Activated CD8-positive, alpha-beta memory T cell treated with anti-CD3 and anti-CD28 coated beads, Interleukin-2, amount 50 U/mL, for 1 hour (primary cell): ENCODE measurements at regions not wholly inside any gene's neighbourhood (a gene's known extent, or its start where the extent isn't known, plus 50 kb on each side); places are given as distances from the start of the nearest gene placed in this dataset.

Experiments used
- DNase-seq: peaks from one replicate; pipeline ENCODE4 v3.0.0-alpha.2; 2020; ENCODE audit errors: extremely low read depth

DNA sequence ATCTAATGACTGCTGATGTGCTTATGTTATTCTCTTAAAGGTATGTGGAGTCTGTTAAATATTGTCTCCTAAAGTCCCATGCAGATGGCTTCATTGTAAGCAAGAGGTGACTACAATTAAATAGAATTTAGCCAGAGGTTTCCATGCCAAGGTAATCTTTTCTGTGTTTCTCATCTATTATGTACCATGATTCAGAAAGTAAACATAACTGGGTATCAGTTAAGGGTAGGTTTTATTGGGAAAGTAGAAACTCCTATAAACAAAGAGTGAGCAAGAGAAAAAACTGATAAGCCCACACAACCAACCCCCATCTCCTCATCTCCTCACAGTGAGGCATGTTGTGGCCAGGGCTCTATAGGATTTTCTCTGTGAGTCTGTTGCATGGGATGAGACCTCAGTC, 611.7 kb downstream of the SNAPC1 start:
- DNase-seq: no peak

DNA sequence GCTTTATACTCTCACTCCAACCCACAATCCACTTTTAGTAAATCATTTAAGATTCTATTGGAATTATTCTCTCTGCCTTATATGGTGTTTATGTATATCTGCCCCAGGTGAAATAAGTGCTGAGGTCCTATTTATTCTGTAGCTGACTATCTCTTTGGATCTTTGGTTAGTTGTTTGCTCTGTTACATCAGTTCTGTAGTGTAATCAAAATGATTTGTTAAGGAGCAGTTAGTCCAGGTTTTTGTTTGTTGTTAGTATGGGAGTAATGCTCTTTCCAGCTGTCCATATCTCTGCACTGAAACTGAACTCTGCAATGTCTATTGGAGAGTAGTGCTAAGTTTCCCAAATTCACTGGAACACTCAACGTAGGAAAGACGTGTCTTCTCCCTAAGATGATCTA, 615.8 kb downstream of the SNAPC1 start:
- no peak for DNase-seq

GRCh38 chr14:62381311-62382070, 619.3 kb downstream of the SNAPC1 start:
- no peak for DNase-seq

GRCh38 chr14:62409169-62409568, 636.1 kb downstream of the KCNH5 start:
- no peak for DNase-seq

- DNase-seq: no peak
Observed at GRCh38 chr14:62409626-62410300, 635.5 kb downstream of the KCNH5 start.

DNA sequence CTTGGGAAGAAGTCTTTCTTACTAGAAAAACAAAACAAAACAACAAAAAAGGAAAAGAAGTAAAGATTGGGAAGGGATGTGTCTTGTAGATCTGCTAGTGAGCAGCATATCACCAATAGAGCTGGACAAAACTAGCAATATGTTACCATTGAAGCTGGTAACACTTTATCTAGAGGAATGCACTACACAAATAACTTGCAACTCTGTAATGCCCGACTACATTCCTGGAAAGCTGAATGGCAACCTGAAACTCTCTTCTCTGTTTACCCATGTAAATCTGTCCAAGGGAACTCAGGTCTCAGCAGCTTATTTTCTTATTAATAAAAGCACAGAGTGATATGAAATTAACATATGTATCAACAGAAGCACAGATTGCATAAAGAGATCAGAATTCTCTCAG, 624.4 kb downstream of the KCNH5 start:
- DNase-seq: no peak

GRCh38 chr14:62428429-62429203, 616.6 kb downstream of the KCNH5 start:
- DNase-seq: no peak

GRCh38 chr14:62429683-62430082, 615.6 kb downstream of the KCNH5 start:
- DNase-seq: no peak

DNA sequence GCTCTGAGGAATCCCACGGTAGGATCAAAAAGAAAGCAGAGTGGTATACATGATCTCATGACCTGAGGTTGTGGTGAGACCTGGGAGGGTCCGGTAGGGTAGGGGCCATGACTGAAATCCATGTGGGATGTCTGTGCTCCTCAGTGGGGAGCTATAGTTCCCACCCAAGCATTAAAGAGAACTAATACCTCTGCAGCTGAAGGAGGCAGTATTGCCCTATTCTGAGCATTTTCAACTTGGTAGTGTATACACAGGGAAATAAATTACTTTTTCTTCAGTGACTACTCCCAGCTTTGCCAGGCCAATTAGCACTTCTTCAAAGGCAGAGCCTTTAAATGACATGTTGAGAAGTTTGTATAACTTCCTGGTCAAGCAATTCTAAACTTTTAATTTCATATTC, 613.8 kb downstream of the KCNH5 start:
- no peak for DNase-seq

DNA sequence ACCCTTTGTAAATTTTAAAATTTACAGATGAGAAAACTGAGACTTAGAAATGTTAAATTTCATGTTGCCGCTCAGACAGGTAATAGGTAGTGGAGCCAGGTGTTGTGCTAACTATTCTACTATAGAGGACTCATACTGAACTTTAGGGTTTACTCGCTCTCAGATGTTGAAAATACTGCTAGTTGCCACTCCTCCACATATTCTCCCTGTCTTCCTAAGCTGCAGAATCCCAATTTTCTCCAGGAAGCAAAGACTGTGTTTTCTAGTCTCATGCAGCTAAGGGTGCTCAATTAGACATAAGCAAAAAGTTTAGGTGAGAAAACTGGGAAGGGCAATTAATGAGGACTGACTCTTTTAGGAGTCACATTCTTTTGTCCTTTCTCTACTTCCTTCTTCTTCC, 612.3 kb downstream of the KCNH5 start:
- DNase-seq: no peak

- DNase-seq: no peak
Observed at GRCh38 chr14:62436261-62436660, 609.0 kb downstream of the KCNH5 start.

- DNase-seq: no peak
Observed at GRCh38 chr14:62439210-62439609, 606.0 kb downstream of the KCNH5 start.

DNA sequence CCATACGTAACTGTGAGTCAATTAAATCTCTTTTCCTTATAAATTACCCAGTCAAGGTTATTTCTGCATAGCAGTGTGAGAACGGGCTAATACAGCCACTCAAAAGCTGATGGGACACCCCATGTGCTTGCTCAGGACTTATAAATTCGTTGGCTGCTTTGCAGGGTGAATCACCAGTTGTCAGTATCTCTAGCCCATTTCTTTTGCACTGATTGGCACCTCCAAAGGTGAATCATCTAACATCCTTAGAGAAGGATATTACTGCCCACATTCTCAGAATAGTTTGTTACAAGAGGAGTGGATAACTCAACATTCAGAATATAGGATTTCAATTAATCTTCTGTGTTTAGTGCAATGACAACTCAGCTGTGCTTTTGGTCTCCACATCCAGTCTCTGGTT, 601.5 kb downstream of the KCNH5 start:
- no peak for DNase-seq

- no peak for DNase-seq
Observed at GRCh38 chr14:62445570-62445969, 599.7 kb downstream of the KCNH5 start.

DNA sequence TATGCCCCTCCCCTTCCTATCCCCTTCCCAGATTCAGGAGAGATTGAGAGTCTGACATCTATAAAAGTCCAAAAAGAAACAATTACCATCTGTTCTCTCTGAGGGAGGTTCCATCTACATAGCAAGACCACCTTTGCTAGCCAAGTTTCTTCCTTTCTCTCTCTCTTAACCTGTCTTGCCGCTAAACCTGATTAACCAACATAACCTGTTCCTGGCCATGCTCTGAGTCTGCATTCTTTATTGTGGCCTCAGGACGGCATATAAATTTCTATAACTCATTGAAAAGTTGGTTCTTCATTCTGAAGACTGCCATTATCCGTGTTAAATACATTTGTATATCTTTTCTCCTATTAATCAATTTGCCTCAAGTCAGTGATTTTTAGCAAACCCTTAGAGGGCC, 594.0 kb downstream of the KCNH5 start:
- no peak for DNase-seq

GRCh38 chr14:62453226-62453625, 592.0 kb downstream of the KCNH5 start:
- DNase-seq: no peak

DNA sequence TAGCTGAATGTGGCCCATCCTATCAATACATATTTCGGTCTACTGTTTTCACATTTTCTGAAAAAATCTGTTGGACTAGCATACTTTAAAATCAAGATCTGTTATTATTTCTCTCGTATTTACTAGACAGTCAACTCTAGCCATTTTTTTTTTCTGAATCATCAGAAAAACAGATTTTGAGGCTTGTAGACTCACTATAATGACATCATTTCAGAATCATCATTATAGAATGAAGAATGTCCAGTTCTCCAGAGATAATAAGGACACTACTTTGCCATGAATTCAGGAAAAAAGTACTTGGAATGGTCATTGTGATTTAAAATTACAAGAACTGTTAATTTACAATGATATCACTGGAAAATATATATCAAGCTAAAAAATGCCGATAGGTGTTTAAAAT, 589.8 kb downstream of the KCNH5 start:
- no peak for DNase-seq

- no peak for DNase-seq
Observed at GRCh38 chr14:62462988-62463387, 582.3 kb downstream of the KCNH5 start.

DNA sequence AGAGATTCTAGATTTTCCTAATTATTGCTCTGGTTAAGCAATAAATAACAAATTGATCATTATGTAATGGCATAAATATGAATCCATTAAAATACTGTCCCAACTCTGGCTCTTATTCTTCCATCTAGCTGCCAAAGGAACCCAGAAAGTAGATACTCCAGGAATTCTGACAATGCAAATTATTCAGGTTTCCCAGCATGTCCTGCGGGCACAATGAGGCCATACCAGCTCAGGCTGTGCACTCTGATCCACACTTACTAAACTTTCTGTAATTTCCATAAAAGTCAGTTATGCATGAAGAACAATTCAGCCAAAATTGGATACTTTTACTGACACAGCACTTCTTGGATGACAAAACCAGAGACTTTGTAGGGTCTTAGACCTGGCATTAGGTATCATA, 576.3 kb downstream of the KCNH5 start:
- no peak for DNase-seq

GRCh38 chr14:62470935-62471334, 574.3 kb downstream of the KCNH5 start:
- no peak for DNase-seq

- DNase-seq: no peak
Observed at GRCh38 chr14:62491146-62491545, 554.1 kb downstream of the KCNH5 start.

- no peak for DNase-seq
Observed at GRCh38 chr14:62497708-62498107, 547.5 kb downstream of the KCNH5 start.
